IPS-20b (cell line): ENCODE measurements at regions not wholly inside any gene's neighbourhood (a gene's known extent, or its start where the extent isn't known, plus 50 kb on each side); places are given as distances from the start of the nearest gene placed in this dataset.
A peak's percentile ranks its signal among the peaks of the same experiment; 100 is the strongest.
"Not testable (repeated sequence)": the region's sequence is repeated elsewhere in the genome, so short reads cannot be mapped to it uniquely, and the experiment has no call there.

ENCODE experiments used
- H3K27ac ChIP-seq: one replicate; pipeline ENCODE4 v1.5.1; 2013; ENCODE audit warnings: low read length
- H3K27me3 ChIP-seq: 2 replicates; pipeline ENCODE4 v1.6.1; 2013; ENCODE audit warnings: mild to moderate bottlenecking, low read length, inconsistent platforms; ENCODE audit not compliant: insufficient read depth
- H3K36me3 ChIP-seq: 2 replicates; pipeline ENCODE4 v1.6.1; 2013; ENCODE audit warnings: low read depth, mild to moderate bottlenecking, inconsistent platforms, low read length, moderate library complexity; ENCODE audit not compliant: insufficient read depth
- H3K4me1 ChIP-seq: 2 replicates; pipeline ENCODE4 v1.6.1; 2013; ENCODE audit warnings: mild to moderate bottlenecking, control low read depth, inconsistent platforms, low read length, moderate library complexity; ENCODE audit not compliant: insufficient read depth
- H3K4me3 ChIP-seq: 2 replicates; pipeline ENCODE4 v1.5.1; 2013; ENCODE audit warnings: mild to moderate bottlenecking, low read length, inconsistent platforms
- H3K9ac ChIP-seq: 2 replicates; pipeline ENCODE4 v1.6.1; 2013; ENCODE audit warnings: low read depth, mild to moderate bottlenecking, inconsistent platforms, low read length, moderate library complexity
- H3K9me3 ChIP-seq: 2 replicates; pipeline ENCODE4 v1.6.1; 2013; ENCODE audit warnings: mild to moderate bottlenecking, low read depth, low read length, inconsistent platforms; ENCODE audit not compliant: insufficient read depth

GRCh38 chr13:79990048-79990447, 350.9 kb downstream of the SPRY2 start:
- Histone ChIP-seq H3K27ac (no peak overlapping the region), H3K4me1 (peaks cover under 1% of the 10 kb centered on the region; the same call in 1 of the 2 replicates), H3K4me3 (no peak overlapping the region), H3K9me3 (no peaks in the 10 kb centered on the region), H3K27me3 (no peaks in the 10 kb centered on the region), H3K9ac (no peak overlapping the region), H3K36me3 (no peaks in the 10 kb centered on the region)

- no peak overlapping the region for H3K9ac ChIP-seq
- H3K27ac ChIP-seq, result no peak overlapping the region
- no peaks in the 10 kb centered on the region for H3K9me3 ChIP-seq
- no peaks in the 10 kb centered on the region for H3K27me3 ChIP-seq
- H3K36me3 ChIP-seq, result no peaks in the 10 kb centered on the region
- no peaks in the 10 kb centered on the region; the same call in 1 of the 2 replicates for H3K4me1 ChIP-seq
- no peak overlapping the region for H3K4me3 ChIP-seq
Measured at GRCh38 chr13:79989217-79989661, 351.7 kb downstream of the SPRY2 start.

GRCh38 chr13:79988573-79988972, 352.4 kb downstream of the SPRY2 start:
- H3K4me3 ChIP-seq, result no peak overlapping the region
- H3K4me1 ChIP-seq, result no peaks in the 10 kb centered on the region; the same call in 1 of the 2 replicates
- no peak overlapping the region for H3K9ac ChIP-seq
- H3K27me3 ChIP-seq, result no peaks in the 10 kb centered on the region
- H3K36me3 ChIP-seq, result no peaks in the 10 kb centered on the region
- H3K9me3 ChIP-seq, result no peaks in the 10 kb centered on the region
- no peak overlapping the region for H3K27ac ChIP-seq

DNA sequence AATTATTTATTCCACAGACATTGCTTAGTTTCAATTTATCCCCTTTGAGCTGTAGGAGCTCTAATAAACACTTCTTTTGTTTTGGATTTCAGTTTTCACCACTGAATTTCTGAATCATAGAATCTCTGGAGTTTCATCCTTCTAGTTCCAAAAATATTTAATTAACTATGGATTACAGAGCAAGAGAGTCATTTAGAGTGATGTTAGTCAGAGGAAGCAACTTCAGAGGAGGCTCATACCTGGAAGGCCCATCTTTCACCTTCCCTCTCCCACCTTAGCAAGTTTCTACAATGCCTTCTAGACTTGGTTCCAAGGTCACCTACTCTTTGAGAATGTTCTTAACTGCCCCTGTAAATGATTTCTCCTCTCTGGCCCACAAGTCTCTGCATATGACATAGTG, 353.2 kb downstream of the SPRY2 start:
- Histone ChIP-seq H3K4me3 (no peak overlapping the region), H3K27ac (no peak overlapping the region), H3K4me1 (no peaks in the 10 kb centered on the region; the same call in 1 of the 2 replicates), H3K27me3 (no peaks in the 10 kb centered on the region), H3K36me3 (no peaks in the 10 kb centered on the region), H3K9ac (no peak overlapping the region), H3K9me3 (no peaks in the 10 kb centered on the region)

GRCh38 chr13:79987323-79987722, 353.6 kb downstream of the SPRY2 start:
- Histone ChIP-seq H3K4me1 (no peaks in the 10 kb centered on the region; the same call in 1 of the 2 replicates), H3K9me3 (no peaks in the 10 kb centered on the region), H3K4me3 (no peak overlapping the region), H3K27ac (no peak overlapping the region), H3K9ac (no peak overlapping the region), H3K36me3 (no peaks in the 10 kb centered on the region), H3K27me3 (no peaks in the 10 kb centered on the region)

DNA sequence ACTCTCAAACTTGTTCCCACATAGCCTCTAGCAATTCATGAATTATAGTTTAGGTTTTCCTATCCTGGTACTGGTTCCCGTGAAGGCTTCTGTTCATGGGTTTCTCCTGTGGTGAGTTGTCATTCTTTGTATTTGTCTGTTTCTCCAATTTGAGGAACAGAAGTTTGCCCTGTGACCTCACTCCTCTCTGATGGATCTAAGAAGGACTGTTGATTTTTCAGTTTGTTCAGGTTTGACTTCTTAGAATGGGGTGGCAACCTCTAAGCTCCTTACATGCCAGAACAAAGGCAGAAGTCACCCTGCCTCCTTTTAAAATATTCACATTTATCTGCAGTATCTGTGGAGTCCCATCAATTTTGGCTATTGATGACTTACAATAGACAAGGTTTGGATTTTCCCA, 354.0 kb downstream of the SPRY2 start:
- Histone ChIP-seq H3K4me3 (no peak overlapping the region), H3K9ac (no peak overlapping the region), H3K4me1 (no peaks in the 10 kb centered on the region; the same call in 1 of the 2 replicates), H3K9me3 (no peaks in the 10 kb centered on the region; the same call in 1 of the 2 replicates), H3K36me3 (no peaks in the 10 kb centered on the region), H3K27me3 (no peaks in the 10 kb centered on the region), H3K27ac (no peak overlapping the region)

- H3K4me1 ChIP-seq, H3K27me3 ChIP-seq, H3K36me3 ChIP-seq, H3K4me3 ChIP-seq, H3K27ac ChIP-seq, H3K9ac ChIP-seq: not testable (repeated sequence)
- peaks cover 17% of the 10 kb centered on the region for H3K9me3 ChIP-seq
Measured at GRCh38 chr13:79974935-79975650, 365.8 kb downstream of the SPRY2 start.

DNA sequence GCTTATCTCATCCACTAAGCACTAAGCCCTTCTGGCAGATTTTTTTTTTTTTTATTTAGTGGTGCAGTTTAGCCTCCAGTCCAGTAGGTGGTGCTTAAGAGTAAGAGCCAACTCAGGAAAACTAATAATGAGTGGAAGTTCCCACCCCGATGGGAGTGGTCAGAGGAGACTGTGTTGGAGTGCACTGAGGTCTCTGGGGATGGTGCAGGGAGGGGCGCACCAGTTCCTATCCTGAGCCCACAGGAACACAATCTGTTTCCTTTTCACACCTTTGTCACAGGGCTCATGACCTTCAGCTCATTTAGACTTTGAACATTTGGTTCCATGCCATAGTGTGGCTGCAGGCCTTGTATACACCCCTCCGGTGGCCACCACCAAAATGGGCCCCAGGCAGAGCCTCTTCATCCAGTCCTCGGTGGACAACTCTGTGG, 367.4 kb downstream of the SPRY2 start:
- Histone ChIP-seq H3K9ac (no peak overlapping the region), H3K4me3 (no peak overlapping the region), H3K9me3 (peaks cover 17% of the 10 kb centered on the region), H3K27me3 (no peaks in the 10 kb centered on the region), H3K36me3 (no peaks in the 10 kb centered on the region), H3K27ac (no peak overlapping the region), H3K4me1 (no peaks in the 10 kb centered on the region)

GRCh38 chr13:79972066-79972569, 368.8 kb downstream of the SPRY2 start:
- Histone ChIP-seq H3K27me3 (no peaks in the 10 kb centered on the region; the same call in 1 of the 2 replicates), H3K9me3 (peaks cover 17% of the 10 kb centered on the region), H3K36me3 (no peaks in the 10 kb centered on the region)

DNA sequence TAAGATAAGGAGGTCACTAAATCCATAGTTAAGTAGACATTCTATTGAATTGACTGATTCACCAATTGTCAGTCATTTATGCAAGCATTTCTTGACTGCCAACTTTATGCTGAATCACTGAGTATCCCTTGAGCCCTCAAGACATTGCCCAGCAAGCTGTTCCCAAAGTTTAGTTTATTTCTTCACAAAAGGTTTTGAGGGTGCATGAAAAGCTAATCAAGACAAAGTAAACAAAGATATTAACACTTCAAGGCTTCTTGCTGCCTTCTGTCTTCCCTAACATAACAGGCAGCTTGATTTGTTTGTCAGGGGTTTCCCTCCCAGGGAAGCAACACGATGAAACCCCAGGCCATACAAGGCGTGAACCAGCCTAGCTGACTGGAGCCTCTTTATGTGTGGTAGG, 374.4 kb downstream of the SPRY2 start:
- H3K27me3 ChIP-seq, result no peaks in the 10 kb centered on the region; the same call in 1 of the 2 replicates
- peaks cover 12% of the 10 kb centered on the region for H3K4me1 ChIP-seq
- no peak overlapping the region for H3K27ac ChIP-seq
- no peaks in the 10 kb centered on the region for H3K36me3 ChIP-seq
- peaks cover 7% of the 10 kb centered on the region; the same call in 1 of the 2 replicates for H3K9me3 ChIP-seq
- H3K4me3 ChIP-seq, result no peak overlapping the region
- H3K9ac ChIP-seq, result 0 out of 2 replicates have a peak overlapping the region, but pooled peaks have one; percentile 7

More at GRCh38 chr13:79972066-79972569, 368.8 kb downstream of the SPRY2 start:
- Histone ChIP-seq H3K27ac (no peak overlapping the region), H3K9ac (no peak overlapping the region), H3K4me1 (peaks cover 1% of the 10 kb centered on the region; the same call in 1 of the 2 replicates), H3K4me3 (no peak overlapping the region)

- no peaks in the 10 kb centered on the region; the same call in 1 of the 2 replicates for H3K27me3 ChIP-seq
- H3K4me1 ChIP-seq, result peaks cover 12% of the 10 kb centered on the region
- H3K4me3 ChIP-seq, result no peak overlapping the region
- H3K36me3 ChIP-seq, result no peaks in the 10 kb centered on the region
- H3K9me3 ChIP-seq, result peaks cover 7% of the 10 kb centered on the region; the same call in 1 of the 2 replicates
- no peak overlapping the region for H3K27ac ChIP-seq
- 0 out of 2 replicates have a peak overlapping the region, but pooled peaks have one; percentile 7 for H3K9ac ChIP-seq
Measured at GRCh38 chr13:79966059-79966458, 374.9 kb downstream of the SPRY2 start.

- no peaks in the 10 kb centered on the region for H3K9me3 ChIP-seq
- H3K27ac ChIP-seq, result no peak overlapping the region
- H3K4me1 ChIP-seq, result no peaks in the 10 kb centered on the region
- H3K9ac ChIP-seq, result no peak overlapping the region
- H3K27me3 ChIP-seq, result no peaks in the 10 kb centered on the region
- no peaks in the 10 kb centered on the region for H3K36me3 ChIP-seq
- H3K4me3 ChIP-seq, result no peak overlapping the region
Measured at GRCh38 chr13:79946556-79946955, 394.4 kb downstream of the SPRY2 start.
